ENCODE measurements at regions not wholly inside any gene's neighbourhood (a gene's known extent, or its start where the extent isn't known, plus 50 kb on each side); places are given as distances from the start of the nearest gene placed in this dataset.

- CTCF ChIA-PET = no interaction called here
- Histone ChIP-seq H3K4me1 (ENCODE audit: insufficient read depth, low read length) (no peaks in the 10 kb centered on the region), H3K4me3 (ENCODE audit: low read length) (no peak overlapping the region), H3K27me3 (ENCODE audit: control insufficient read depth in 1 of 2, insufficient read depth in 2 of 2, low read length in 2 of 2) (no peaks in the 10 kb centered on the region), H3K27ac (ENCODE audit: low read depth in 1 of 2, low read length in 2 of 2) (no peak overlapping the region), H3K9me3 (ENCODE audit: control insufficient read depth in 1 of 2, insufficient read depth in 1 of 2, low read length in 2 of 2) (no peaks in the 10 kb centered on the region), H3K36me3 (ENCODE audit: insufficient read depth, low read length) (no peaks in the 10 kb centered on the region)
- Mint-ChIP-seq H3K4me3 (no peak overlapping the region), H3K36me3 (ENCODE audit: low read depth) (no peaks in the 10 kb centered on the region), H3K27me3 (no peaks in the 10 kb centered on the region), H3K27ac (no peak overlapping the region), H3K9me3 (peaks cover 2% of the 10 kb centered on the region), H3K4me1 (ENCODE audit: low read depth) (no peaks in the 10 kb centered on the region)
- TF ChIP-seq CTCF (IDR thresholded peaks at IDR 0.05) = no peak
- intact Hi-C loops (cut with DNase I, micrococcal nuclease) = no loop called here
- ATAC-seq (ENCODE audit: poor library complexity) (no peak), DNase-seq (no peak)
- POLR2A ChIA-PET = interaction anchor here (0.6 kb wide), 1 partner anchor 8 kb away, joined by 4 read pairs; no protein-coding TSS in a partner anchor
Observed at GRCh38 chr4:23062188-23062587, 369.5 kb downstream of the GBA3 start.

GRCh38 chr4:23061431-23061830 lies 368.7 kb downstream of the GBA3 start:
- Histone ChIP-seq H3K4me3 (ENCODE audit: low read length) (no peak overlapping the region), H3K4me1 (ENCODE audit: insufficient read depth, low read length) (no peaks in the 10 kb centered on the region), H3K27ac (ENCODE audit: low read depth in 1 of 2, low read length in 2 of 2) (no peak overlapping the region), H3K27me3 (ENCODE audit: control insufficient read depth in 1 of 2, insufficient read depth in 2 of 2, low read length in 2 of 2) (no peaks in the 10 kb centered on the region), H3K36me3 (ENCODE audit: insufficient read depth, low read length) (no peaks in the 10 kb centered on the region), H3K9me3 (ENCODE audit: control insufficient read depth in 1 of 2, insufficient read depth in 1 of 2, low read length in 2 of 2) (no peaks in the 10 kb centered on the region)
- TF ChIP-seq CTCF (IDR thresholded peaks at IDR 0.05) = no peak
- Mint-ChIP-seq H3K27me3 (no peaks in the 10 kb centered on the region), H3K4me3 (no peak overlapping the region), H3K9me3 (peaks cover 2% of the 10 kb centered on the region), H3K36me3 (ENCODE audit: low read depth) (no peaks in the 10 kb centered on the region), H3K27ac (no peak overlapping the region), H3K4me1 (ENCODE audit: low read depth) (no peaks in the 10 kb centered on the region)
- intact Hi-C loops (cut with DNase I, micrococcal nuclease) = no loop called here
- ChIA-PET POLR2A (interaction anchor here (0.6 kb wide), 1 partner anchor 9 kb away, joined by 4 read pairs; no protein-coding TSS in a partner anchor), CTCF (no interaction called here)
- no peak for DNase-seq
- no peak for ATAC-seq (ENCODE audit: poor library complexity)

GRCh38 chr4:23060776-23061175 lies 368.0 kb downstream of the GBA3 start:
- H3K27me3 ChIP-seq (ENCODE audit: control insufficient read depth in 1 of 2, insufficient read depth in 2 of 2, low read length in 2 of 2) = no peaks in the 10 kb centered on the region
- Mint-ChIP-seq H3K9me3 (peaks cover 2% of the 10 kb centered on the region), H3K4me3 (no peak overlapping the region), H3K4me1 (ENCODE audit: low read depth) (no peaks in the 10 kb centered on the region), H3K27ac (no peak overlapping the region), H3K36me3 (ENCODE audit: low read depth) (no peaks in the 10 kb centered on the region), H3K27me3 (no peaks in the 10 kb centered on the region)
- H3K36me3 ChIP-seq (ENCODE audit: insufficient read depth, low read length) = no peaks in the 10 kb centered on the region
- no peaks in the 10 kb centered on the region for H3K4me1 ChIP-seq (ENCODE audit: insufficient read depth, low read length)
- H3K9me3 ChIP-seq (ENCODE audit: control insufficient read depth in 1 of 2, insufficient read depth in 1 of 2, low read length in 2 of 2) = no peaks in the 10 kb centered on the region
- intact Hi-C loops (cut with DNase I, micrococcal nuclease) = no loop called here
- DNase-seq = no peak
- H3K4me3 ChIP-seq (ENCODE audit: low read length) = no peak overlapping the region
- ChIA-PET CTCF (no interaction called here), POLR2A (no interaction called here)
- no peak for ATAC-seq (ENCODE audit: poor library complexity)
- no peak overlapping the region for H3K27ac ChIP-seq (ENCODE audit: low read depth in 1 of 2, low read length in 2 of 2)
- TF ChIP-seq CTCF (IDR thresholded peaks at IDR 0.05) = no peak

Data from CD4-positive, alpha-beta T cell (primary cell).